ENCODE measurements at regions not wholly inside any gene's neighbourhood (a gene's known extent, or its start where the extent isn't known, plus 50 kb on each side); places are given as distances from the start of the nearest gene placed in this dataset.

- TF ChIP-seq CTCF (IDR thresholded peaks at IDR 0.05 in 2 of 3, conservative IDR thresholded peaks at IDR 0.05 in 1 of 3; ENCODE audit: control insufficient read depth in 2 of 3, extremely low read depth in 1 of 3, insufficient read depth in 1 of 3, low read depth in 3 of 3, low read length in 3 of 3): peak; percentile 14 to 43 (median 20); a peak in 3 of 6 replicates
- no peak for TF ChIP-seq BCLAF1 (IDR thresholded peaks at IDR 0.05)
- no peak for TF ChIP-seq BCL3 (IDR thresholded peaks at IDR 0.05; ENCODE audit: borderline replicate concordance, insufficient read depth, low read depth, low read length, poor library complexity, severe bottlenecking)
These were observed 970.0 kb downstream of the MAT2B start (continued) for GRCh38 chr5:164475339-164475977.

GRCh38 chr5:164481270-164481669 is 975.9 kb downstream of the MAT2B start:
- Histone ChIP-seq H2AFZ (ENCODE audit: control insufficient read depth, low read depth, low read length) (no peak overlapping the region), H3K9me3 (replicated peaks; ENCODE audit: control insufficient read depth, insufficient read depth, low read length) (no peaks in the 10 kb centered on the region), H3K36me3 (ENCODE audit: control insufficient read depth in 2 of 2, insufficient read depth in 2 of 2, low read length in 1 of 2) (no peaks in the 10 kb centered on the region), H4K20me1 (ENCODE audit: control insufficient read depth, insufficient read depth) (no peaks in the 10 kb centered on the region), H3K4me3 (no peak overlapping the region), H3K79me2 (ENCODE audit: control insufficient read depth, insufficient read depth, low read length) (no peaks in the 10 kb centered on the region), H3K27ac (ENCODE audit: control insufficient read depth, insufficient read depth) (no peak overlapping the region), H3K4me2 (ENCODE audit: control insufficient read depth, insufficient read depth) (no peak overlapping the region), H3K4me1 (ENCODE audit: control insufficient read depth, insufficient read depth, low read length) (no peaks in the 10 kb centered on the region), H3K27me3 (replicated peaks in 1 of 2; ENCODE audit: control insufficient read depth in 2 of 2, insufficient read depth in 2 of 2, low read length in 1 of 2) (no peaks in the 10 kb centered on the region), H3K9ac (ENCODE audit: control insufficient read depth, insufficient read depth, low read length) (no peak overlapping the region)
- ChIA-PET CTCF (interaction anchor here (1.3 kb wide), 1 partner anchor 432 kb away, joined by 3 read pairs; no protein-coding TSS in a partner anchor), SMC1A (ENCODE audit: uncharacterized antibody, unreplicated experiment) (interaction anchor here (1.7 to 2.5 kb wide), 2 partner anchors 16 to 22 kb away, joined by 6 to 8 read pairs; no protein-coding TSS in a partner anchor), POLR2A (no interaction called here), RAD21 (ENCODE audit: unreplicated experiment) (no interaction called here)
- no peak for ATAC-seq
- no TSS peak for BruUV-seq (replicated peaks)
- FAIRE-seq: no peak
- no peak for DNase-seq (ENCODE audit: low read depth, low spot score)
- in situ Hi-C loops (cut with MboI) (no loop called here), intact Hi-C loops (cut with micrococcal nuclease; ENCODE audit: unreplicated experiment) (no loop called here)
- TF ChIP-seq E2F4 (IDR thresholded peaks at IDR 0.05; ENCODE audit: low read depth, low read length) (no peak), BRCA1 (IDR thresholded peaks at IDR 0.05; ENCODE audit: low read depth, low read length) (no peak), ZBED1 (IDR thresholded peaks at IDR 0.05; ENCODE audit: borderline replicate concordance) (no peak)
- 51% methylated on average over 3 of the region's 3 CpGs for WGBS (ENCODE audit: insufficient coverage, insufficient replicate concordance, low lambda C conversion rate, missing lambda C conversion rate)

Measured in GM12878 (cell line).